Ascending aorta (tissue), 2 donors: ENCODE measurements at regions not wholly inside any gene's neighbourhood (a gene's known extent, or its start where the extent isn't known, plus 50 kb on each side); places are given as distances from the start of the nearest gene placed in this dataset.

ENCODE experiments used
- DNase-seq, 2 donors: peaks; one replicate each; pipeline ENCODE4 v3.0.0-alpha.2; 2019; ENCODE audit warnings: low spot score in 2 of 2
- H3K27ac ChIP-seq, 2 donors: fragments of 200-600 bp; sonication (generic); one replicate each; pipeline ENCODE4 v1.5.1; 2016 to 2017; ENCODE audit warnings: mild to moderate bottlenecking in 1 of 2
- H3K27me3 ChIP-seq: fragments of 200-600 bp; sonication (generic); one replicate; pipeline ENCODE4 v1.5.1; 2017
- H3K36me3 ChIP-seq, 2 donors: fragments of 200-600 bp; sonication (generic); one replicate each; pipeline ENCODE4 v1.5.1; 2016
- H3K4me1 ChIP-seq, 2 donors: fragments of 200-600 bp; sonication (generic); one replicate each; pipeline ENCODE4 v1.5.1; 2016 to 2017; ENCODE audit warnings: mild to moderate bottlenecking in 1 of 2
- H3K4me3 ChIP-seq, 2 donors: fragments of 200-600 bp; sonication (generic); one replicate each; pipeline ENCODE4 v1.5.1; 2016 to 2017; ENCODE audit warnings: mild to moderate bottlenecking in 1 of 2
- H3K9me3 ChIP-seq, 2 donors: fragments of 200-600 bp; sonication (generic); one replicate each; pipeline ENCODE4 v1.5.1; 2016
- intact Hi-C: fragments of 100-400 bp; cut with DNase I; formaldehyde crosslinking; loops from one replicate; pipeline ENCODE4 v1.15.1; 2023
- TF ChIP-seq, protein P1 (sequence below), 3 experiments: fragments of 200-600 bp in 2 of 3; fragments of 450-650 bp in 1 of 3; sonication (generic) in 2 of 3; IDR thresholded peaks; one replicate each; pipeline ENCODE4 v1.5.1; 2016 to 2019; ENCODE audit warnings: antibody characterized with exemption in 3 of 3, mild to moderate bottlenecking in 1 of 3, moderate library complexity in 1 of 3

DNA sequence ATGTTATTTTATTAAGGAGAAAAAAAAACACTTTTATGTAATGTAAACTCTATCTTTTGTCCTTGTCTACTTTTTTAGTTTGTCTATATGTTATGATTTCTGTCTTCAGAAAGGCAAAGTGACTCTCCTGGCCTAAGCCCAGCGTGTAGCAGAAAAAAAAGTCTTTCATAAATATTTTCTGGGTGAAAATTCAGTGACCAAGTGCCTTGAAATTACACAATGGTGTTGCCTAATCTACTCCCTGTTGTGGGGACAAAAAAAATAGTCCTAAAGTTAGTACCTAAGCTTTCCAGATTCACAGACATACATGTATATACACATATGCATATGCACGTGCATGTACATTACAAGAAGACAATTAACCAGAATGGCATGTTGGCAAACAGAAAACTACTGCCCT lies 1257.8 kb upstream of the SORCS1 start:
- Histone ChIP-seq H3K36me3 (no peaks in the 10 kb centered on the region), H3K27ac (no peak overlapping the region), H3K9me3 (no peaks in the 10 kb centered on the region), H3K4me3 (no peak overlapping the region), H3K27me3 (no peaks in the 10 kb centered on the region), H3K4me1 (no peaks in the 10 kb centered on the region)
- DNase-seq = no peak
- intact Hi-C loops = no loop called here
- TF ChIP-seq, protein P1, sequence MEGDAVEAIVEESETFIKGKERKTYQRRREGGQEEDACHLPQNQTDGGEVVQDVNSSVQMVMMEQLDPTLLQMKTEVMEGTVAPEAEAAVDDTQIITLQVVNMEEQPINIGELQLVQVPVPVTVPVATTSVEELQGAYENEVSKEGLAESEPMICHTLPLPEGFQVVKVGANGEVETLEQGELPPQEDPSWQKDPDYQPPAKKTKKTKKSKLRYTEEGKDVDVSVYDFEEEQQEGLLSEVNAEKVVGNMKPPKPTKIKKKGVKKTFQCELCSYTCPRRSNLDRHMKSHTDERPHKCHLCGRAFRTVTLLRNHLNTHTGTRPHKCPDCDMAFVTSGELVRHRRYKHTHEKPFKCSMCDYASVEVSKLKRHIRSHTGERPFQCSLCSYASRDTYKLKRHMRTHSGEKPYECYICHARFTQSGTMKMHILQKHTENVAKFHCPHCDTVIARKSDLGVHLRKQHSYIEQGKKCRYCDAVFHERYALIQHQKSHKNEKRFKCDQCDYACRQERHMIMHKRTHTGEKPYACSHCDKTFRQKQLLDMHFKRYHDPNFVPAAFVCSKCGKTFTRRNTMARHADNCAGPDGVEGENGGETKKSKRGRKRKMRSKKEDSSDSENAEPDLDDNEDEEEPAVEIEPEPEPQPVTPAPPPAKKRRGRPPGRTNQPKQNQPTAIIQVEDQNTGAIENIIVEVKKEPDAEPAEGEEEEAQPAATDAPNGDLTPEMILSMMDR (IDR thresholded peaks at IDR 0.05) = no peak

DNA sequence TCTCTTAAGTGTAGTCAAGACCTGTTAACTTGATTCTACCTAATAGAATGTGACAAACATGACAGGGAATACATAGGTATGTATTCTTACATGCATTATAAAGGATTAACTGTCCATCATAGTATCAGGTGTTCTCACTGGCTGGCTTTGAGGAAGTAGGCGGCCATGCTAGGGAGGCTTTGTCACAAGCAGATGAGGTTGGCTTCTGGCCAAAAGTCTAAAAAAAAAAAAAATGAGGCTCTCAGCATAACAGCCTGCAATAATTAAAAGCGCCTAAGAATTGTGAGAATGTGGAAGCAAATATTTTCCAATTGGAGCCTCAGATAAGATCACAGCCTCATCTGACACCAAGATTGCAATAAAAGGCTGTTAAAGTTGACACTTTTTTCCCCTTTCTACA lies 1256.8 kb upstream of the SORCS1 start:
- no peaks in the 10 kb centered on the region for H3K36me3 ChIP-seq
- H3K27me3 ChIP-seq = no peaks in the 10 kb centered on the region
- no peak overlapping the region for H3K4me3 ChIP-seq
- no peaks in the 10 kb centered on the region for H3K4me1 ChIP-seq
- intact Hi-C loops = no loop called here
- no peak for DNase-seq
- no peaks in the 10 kb centered on the region for H3K9me3 ChIP-seq
- TF ChIP-seq, protein P1 (IDR thresholded peaks at IDR 0.05) = no peak
- no peak overlapping the region for H3K27ac ChIP-seq

DNA sequence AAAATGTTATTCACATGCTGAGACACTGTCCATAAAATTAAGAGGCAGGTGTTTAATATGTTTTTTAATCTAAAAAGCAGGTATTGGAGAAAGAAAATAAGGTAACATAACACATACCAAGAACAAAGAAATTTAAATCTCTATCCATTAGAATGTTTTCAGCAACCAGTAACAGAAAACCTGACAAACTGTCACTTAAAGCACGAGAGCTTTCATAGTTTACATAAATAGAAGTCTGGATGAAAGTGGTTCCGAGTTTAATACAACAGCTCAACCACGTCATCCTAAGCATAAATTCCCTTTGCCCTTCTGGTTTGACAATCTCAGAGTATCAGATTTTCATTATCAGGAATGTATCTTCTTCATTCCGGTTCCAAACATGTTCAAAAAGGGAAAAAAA lies 1249.4 kb upstream of the SORCS1 start:
- intact Hi-C loops = no loop called here
- no peaks in the 10 kb centered on the region for H3K36me3 ChIP-seq
- TF ChIP-seq, protein P1 (IDR thresholded peaks at IDR 0.05) = no peak
- H3K27ac ChIP-seq = no peak overlapping the region
- no peaks in the 10 kb centered on the region for H3K9me3 ChIP-seq
- H3K4me3 ChIP-seq = no peak overlapping the region
- DNase-seq = no peak
- H3K27me3 ChIP-seq = no peaks in the 10 kb centered on the region
- H3K4me1 ChIP-seq = no peaks in the 10 kb centered on the region

DNA sequence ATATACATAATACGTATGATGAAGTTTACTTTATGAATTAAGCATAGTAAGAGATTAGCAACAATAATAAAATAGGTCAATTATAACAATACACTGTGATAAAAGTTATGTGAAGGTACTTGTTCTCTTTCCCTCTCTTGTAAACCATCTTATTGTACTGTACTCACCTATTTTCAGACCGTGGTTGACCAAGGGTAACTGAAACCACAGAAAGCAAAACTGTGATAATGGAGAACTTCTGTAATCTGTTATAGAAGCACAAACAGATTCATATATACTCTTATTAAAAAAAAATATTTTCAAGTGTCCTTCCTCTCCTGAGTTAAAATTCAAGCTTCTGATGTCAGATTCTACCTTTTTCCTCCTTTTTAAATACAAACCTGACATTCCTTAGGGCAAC lies 1247.8 kb upstream of the SORCS1 start:
- H3K36me3 ChIP-seq = no peaks in the 10 kb centered on the region
- no peak overlapping the region for H3K27ac ChIP-seq
- TF ChIP-seq, protein P1 (IDR thresholded peaks at IDR 0.05) = no peak
- no peaks in the 10 kb centered on the region for H3K4me1 ChIP-seq
- no peak overlapping the region for H3K4me3 ChIP-seq
- no peaks in the 10 kb centered on the region for H3K9me3 ChIP-seq
- intact Hi-C loops = no loop called here
- no peaks in the 10 kb centered on the region for H3K27me3 ChIP-seq
- no peak for DNase-seq

DNA sequence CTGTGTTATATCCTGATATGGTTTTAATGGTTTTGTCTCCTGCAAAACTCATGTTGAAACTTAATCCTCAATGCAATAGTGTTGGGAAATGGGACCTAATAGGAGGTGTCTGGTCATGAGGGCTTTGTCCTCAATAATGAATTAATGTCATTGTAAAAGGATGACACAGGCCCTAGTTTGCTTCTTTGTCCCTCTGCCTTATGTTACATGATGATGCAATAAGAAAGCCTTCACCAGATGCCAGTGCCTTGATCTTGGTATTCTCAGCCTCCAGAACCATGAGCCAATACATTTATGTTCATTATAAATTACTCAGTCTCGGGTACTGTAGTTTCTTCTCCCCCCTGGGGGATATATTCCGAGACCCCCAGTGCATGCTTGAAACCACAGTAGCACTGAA lies 1247.4 kb upstream of the SORCS1 start:
- TF ChIP-seq, protein P1 (IDR thresholded peaks at IDR 0.05) = no peak
- DNase-seq = no peak
- H3K4me1 ChIP-seq = no peaks in the 10 kb centered on the region
- H3K27ac ChIP-seq = no peak overlapping the region
- no peaks in the 10 kb centered on the region for H3K27me3 ChIP-seq
- no peaks in the 10 kb centered on the region for H3K36me3 ChIP-seq
- intact Hi-C loops = no loop called here
- H3K9me3 ChIP-seq = no peaks in the 10 kb centered on the region
- no peak overlapping the region for H3K4me3 ChIP-seq

DNA sequence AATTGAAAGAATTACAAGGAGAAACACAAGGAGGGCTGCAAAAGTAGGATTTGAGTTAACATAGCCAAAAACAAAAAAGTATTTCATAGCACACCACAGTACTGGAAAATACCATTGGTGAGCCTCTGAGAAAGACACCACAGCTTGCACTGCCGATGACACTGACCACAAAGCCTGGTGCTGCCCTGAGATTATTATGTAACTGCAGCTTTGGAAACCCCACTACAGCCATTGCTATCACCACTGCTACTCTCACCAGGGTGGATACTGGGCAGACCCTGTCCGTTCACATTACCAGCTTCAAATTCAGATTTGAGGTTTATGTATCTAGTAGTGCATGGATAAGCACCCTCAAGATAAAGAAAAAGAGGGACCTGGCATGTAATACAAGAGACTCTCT lies 1246.7 kb upstream of the SORCS1 start:
- Histone ChIP-seq H3K4me1 (no peaks in the 10 kb centered on the region), H3K4me3 (no peak overlapping the region), H3K36me3 (no peaks in the 10 kb centered on the region), H3K27ac (no peak overlapping the region), H3K27me3 (no peaks in the 10 kb centered on the region), H3K9me3 (no peaks in the 10 kb centered on the region)
- intact Hi-C loops = no loop called here
- DNase-seq = no peak
- TF ChIP-seq, protein P1 (IDR thresholded peaks at IDR 0.05) = no peak
